Mesothelial cell of epicardium (in vitro differentiated cells): ENCODE measurements at regions not wholly inside any gene's neighbourhood (a gene's known extent, or its start where the extent isn't known, plus 50 kb on each side); places are given as distances from the start of the nearest gene placed in this dataset.
A peak's percentile ranks its signal among the peaks of the same experiment; 100 is the strongest.

Experiments used
- DNase-seq, 2 experiments: peaks; one replicate each; pipeline ENCODE4 v3.0.0; 2021; ENCODE audit warnings: low spot score in 2 of 2; ENCODE audit not compliant: unreplicated experiment in 2 of 2
- H3K27ac Mint-ChIP-seq: 2 replicates; pipeline ENCODE4 v1.8.0; 2021; ENCODE audit warnings: mixed read lengths
- H3K27me3 Mint-ChIP-seq: 2 replicates; pipeline ENCODE4 v1.8.0; 2021; ENCODE audit warnings: low read depth, mixed read lengths
- H3K36me3 Mint-ChIP-seq: 2 replicates; pipeline ENCODE4 v1.8.0; 2021; ENCODE audit warnings: mixed read lengths
- H3K4me1 Mint-ChIP-seq: 2 replicates; pipeline ENCODE4 v1.8.0; 2021; ENCODE audit warnings: mixed read lengths
- H3K4me3 Mint-ChIP-seq: 2 replicates; pipeline ENCODE4 v1.8.0; 2021; ENCODE audit warnings: mild to moderate bottlenecking, moderate library complexity, mixed read lengths
- H3K9me3 Mint-ChIP-seq: 2 replicates; pipeline ENCODE4 v1.8.0; 2021; ENCODE audit warnings: mixed read lengths
- TF ChIP-seq, protein P1 (sequence below): fragments of 200-600 bp; sonication (generic); IDR thresholded peaks from one replicate; pipeline ENCODE4 v1.5.0; 2021; ENCODE audit warnings: antibody characterized with exemption; ENCODE audit not compliant: unreplicated experiment

DNA sequence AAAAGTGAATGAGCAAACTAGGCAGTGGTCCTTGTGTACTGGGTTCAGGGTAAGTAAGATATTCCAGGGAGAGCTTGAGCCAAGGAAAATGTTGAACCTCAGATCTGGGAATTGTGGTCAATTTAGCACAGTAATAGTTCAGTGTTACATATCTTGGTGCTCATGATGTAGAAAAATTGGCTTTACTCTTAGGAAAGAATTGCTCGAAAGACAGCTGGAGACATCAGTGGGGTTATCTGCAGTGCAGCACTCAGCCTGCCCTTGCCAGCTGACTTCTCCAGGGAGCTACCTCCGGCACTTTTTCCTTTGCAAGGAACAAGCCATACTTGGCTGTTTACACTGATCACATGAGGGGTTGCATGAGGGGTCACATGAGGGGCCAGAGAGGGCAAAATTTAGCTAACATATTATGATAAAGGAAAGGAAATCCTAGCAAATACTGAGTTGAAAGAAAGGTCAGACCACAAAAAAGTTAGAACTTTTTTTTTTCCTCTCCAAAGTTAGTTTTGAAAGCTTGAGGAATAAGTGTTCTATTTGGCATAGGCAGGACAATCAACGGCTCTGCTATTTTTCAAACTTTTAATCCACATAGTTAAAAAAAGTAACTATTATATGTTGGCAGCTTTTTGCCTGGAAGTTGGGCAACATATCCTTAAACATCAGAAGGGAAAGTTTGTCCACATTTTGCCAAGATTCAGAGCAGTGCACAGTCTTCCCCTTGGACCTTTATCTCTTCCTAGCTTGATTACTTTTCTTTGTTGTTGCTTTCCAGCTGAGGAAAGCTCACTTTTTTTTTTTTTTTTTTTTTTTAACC, 92.4 kb downstream of the COL6A6 start:
- peaks cover 22% of the 10 kb centered on the region for H3K36me3 Mint-ChIP-seq
- no peak for DNase-seq
- H3K27me3 Mint-ChIP-seq: no peaks in the 10 kb centered on the region
- TF ChIP-seq, protein P1, sequence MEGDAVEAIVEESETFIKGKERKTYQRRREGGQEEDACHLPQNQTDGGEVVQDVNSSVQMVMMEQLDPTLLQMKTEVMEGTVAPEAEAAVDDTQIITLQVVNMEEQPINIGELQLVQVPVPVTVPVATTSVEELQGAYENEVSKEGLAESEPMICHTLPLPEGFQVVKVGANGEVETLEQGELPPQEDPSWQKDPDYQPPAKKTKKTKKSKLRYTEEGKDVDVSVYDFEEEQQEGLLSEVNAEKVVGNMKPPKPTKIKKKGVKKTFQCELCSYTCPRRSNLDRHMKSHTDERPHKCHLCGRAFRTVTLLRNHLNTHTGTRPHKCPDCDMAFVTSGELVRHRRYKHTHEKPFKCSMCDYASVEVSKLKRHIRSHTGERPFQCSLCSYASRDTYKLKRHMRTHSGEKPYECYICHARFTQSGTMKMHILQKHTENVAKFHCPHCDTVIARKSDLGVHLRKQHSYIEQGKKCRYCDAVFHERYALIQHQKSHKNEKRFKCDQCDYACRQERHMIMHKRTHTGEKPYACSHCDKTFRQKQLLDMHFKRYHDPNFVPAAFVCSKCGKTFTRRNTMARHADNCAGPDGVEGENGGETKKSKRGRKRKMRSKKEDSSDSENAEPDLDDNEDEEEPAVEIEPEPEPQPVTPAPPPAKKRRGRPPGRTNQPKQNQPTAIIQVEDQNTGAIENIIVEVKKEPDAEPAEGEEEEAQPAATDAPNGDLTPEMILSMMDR: no peak
- no peaks in the 10 kb centered on the region for H3K4me1 Mint-ChIP-seq
- no peak overlapping the region for H3K4me3 Mint-ChIP-seq
- H3K27ac Mint-ChIP-seq: peak overlapping the region; percentile 88
- peaks cover 41% of the 10 kb centered on the region for H3K9me3 Mint-ChIP-seq

DNA sequence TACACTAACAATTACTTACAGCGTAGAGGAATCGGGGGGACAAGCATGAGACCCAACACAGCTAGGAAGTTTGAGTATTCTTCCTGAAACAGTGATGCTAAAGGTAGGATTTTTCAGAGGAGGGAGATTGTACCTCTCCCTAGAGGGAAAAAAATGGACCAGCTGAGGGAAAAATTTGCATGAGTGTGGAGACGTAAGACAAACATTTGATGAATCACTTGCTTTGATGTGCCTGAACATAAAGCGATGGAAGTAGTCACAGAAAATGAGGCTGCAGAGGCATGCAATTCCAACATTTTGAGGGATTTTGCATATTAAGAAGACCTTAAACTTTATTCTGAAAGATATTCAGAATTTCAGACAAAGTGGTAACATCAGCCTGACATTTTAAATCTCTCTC, 102.2 kb downstream of the COL6A6 start:
- Mint-ChIP-seq H3K36me3 (peaks cover 6% of the 10 kb centered on the region), H3K4me1 (no peaks in the 10 kb centered on the region), H3K27me3 (no peaks in the 10 kb centered on the region), H3K27ac (no peak overlapping the region), H3K9me3 (peaks cover 11% of the 10 kb centered on the region), H3K4me3 (no peak overlapping the region)
- TF ChIP-seq, protein P1: no peak
- DNase-seq: no peak

DNA sequence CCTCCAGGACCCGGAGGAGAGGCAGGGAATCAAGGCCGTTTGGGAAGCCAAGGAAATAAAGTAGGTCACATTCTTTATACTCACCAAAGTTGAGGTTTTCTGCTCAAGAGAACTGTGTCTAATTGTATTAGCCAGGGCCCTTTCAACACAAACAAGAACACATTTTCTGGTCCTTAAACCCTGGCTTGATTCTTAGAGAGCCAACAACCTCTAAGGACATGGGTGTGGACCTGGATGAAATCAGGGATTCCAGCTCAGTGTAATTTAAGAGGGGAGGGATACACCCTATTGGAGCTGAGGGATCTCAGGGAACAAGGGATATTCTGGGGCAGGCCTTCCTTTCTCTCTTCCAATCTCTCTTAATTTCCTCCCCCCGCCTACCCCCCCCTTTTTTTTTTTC, 104.8 kb downstream of the COL6A6 start:
- H3K9me3 Mint-ChIP-seq: no peaks in the 10 kb centered on the region
- peaks cover 2% of the 10 kb centered on the region for H3K4me1 Mint-ChIP-seq
- TF ChIP-seq, protein P1: no peak
- no peaks in the 10 kb centered on the region for H3K36me3 Mint-ChIP-seq
- DNase-seq: no peak
- H3K4me3 Mint-ChIP-seq: no peak overlapping the region
- H3K27me3 Mint-ChIP-seq: no peaks in the 10 kb centered on the region
- H3K27ac Mint-ChIP-seq: no peak overlapping the region

DNA sequence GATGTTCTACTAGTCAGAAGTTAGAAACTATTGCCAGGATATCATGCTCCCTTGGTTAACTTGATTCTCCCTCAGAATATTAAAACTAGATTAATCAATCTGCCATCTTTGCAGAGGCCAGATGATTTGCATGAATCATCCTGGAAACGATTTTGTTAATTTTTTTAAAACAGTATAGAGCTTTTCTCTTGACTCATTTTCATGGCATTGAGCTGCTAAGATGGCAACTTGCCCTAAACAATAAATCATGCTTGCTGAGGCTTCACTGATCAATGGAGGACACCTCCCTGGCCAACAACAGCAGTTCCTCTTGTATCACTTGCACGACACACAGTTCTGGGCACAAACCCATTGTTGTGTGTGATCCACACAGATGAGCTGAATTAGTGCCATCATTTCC, 109.1 kb downstream of the COL6A6 start:
- Mint-ChIP-seq H3K4me1 (peaks cover 10% of the 10 kb centered on the region), H3K27me3 (no peaks in the 10 kb centered on the region), H3K9me3 (no peaks in the 10 kb centered on the region), H3K36me3 (no peaks in the 10 kb centered on the region), H3K4me3 (no peak overlapping the region), H3K27ac (no peak overlapping the region)
- TF ChIP-seq, protein P1: no peak
- DNase-seq: no peak

DNA sequence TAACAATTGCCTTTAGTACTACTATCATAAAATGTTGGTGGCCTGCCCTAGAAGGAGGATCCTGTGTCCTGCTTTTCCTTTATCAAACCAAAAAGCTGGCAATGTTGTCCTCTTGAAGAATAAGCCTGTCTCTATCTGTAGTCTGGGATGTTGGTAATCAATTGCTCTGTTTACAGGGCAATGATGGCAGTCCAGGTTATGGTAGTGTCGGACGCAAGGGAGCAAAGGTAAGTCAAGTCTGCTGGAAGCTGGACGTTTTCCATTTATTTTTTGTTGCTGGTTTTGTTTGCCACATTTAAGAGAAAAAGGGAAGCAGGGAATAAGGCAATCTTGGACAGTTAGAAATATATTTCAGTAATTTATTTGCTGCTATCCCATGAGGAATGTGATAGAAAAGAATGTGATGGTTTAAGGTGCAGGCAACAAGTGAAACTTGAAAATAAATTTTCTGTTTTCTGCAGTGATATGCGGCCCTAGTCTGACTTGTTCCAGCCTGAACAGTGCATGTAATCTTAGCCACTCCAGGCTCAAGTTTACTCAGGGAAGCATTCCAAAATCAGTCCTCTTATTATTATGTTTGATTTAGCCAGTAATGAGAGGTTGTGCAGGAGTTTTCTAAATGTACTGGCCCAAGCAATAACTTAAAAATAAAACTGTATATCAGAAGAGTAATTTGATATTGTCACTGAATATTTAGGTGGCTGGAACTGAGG, 110.3 kb downstream of the COL6A6 start:
- no peak for DNase-seq
- H3K4me3 Mint-ChIP-seq: no peak overlapping the region
- H3K27ac Mint-ChIP-seq: peak overlapping the region; percentile 23
- TF ChIP-seq, protein P1: no peak
- H3K36me3 Mint-ChIP-seq: no peaks in the 10 kb centered on the region
- peaks cover 10% of the 10 kb centered on the region for H3K4me1 Mint-ChIP-seq
- no peaks in the 10 kb centered on the region for H3K27me3 Mint-ChIP-seq
- no peaks in the 10 kb centered on the region for H3K9me3 Mint-ChIP-seq
